ENCODE measurements at regions not wholly inside any gene's neighbourhood (a gene's known extent, or its start where the extent isn't known, plus 50 kb on each side); places are given as distances from the start of the nearest gene placed in this dataset.
"Not testable (repeated sequence)": the region's sequence is repeated elsewhere in the genome, so short reads cannot be mapped to it uniquely, and the experiment has no call there.

- TF ChIP-seq ZSCAN32 (CRISPR knock-in tag; IDR thresholded peaks at IDR 0.05) (peak; percentile 57; the same call in 1 of the 2 replicates), CC2D1A (IDR thresholded peaks at IDR 0.05) (peak; percentile 55; the same call in 1 of the 2 replicates), CREB3L1 (IDR thresholded peaks at IDR 0.05; ENCODE audit: borderline replicate concordance, low read depth) (peak; percentile 61; the same call in 1 of the 2 replicates), VEZF1 (CRISPR knock-in tag; IDR thresholded peaks at IDR 0.05) (peak; percentile 61), MTA3 (IDR thresholded peaks at IDR 0.05; ENCODE audit: borderline replicate concordance) (peak; percentile 96), TEAD1 (CRISPR knock-in tag; IDR thresholded peaks at IDR 0.05) (0 out of 4 replicates have a peak, but pooled peaks of 1 of the 2 experiments have one; percentile 24), KLF1 (tag; IDR thresholded peaks at IDR 0.05) (peak; percentile 85), CTBP1 (IDR thresholded peaks at IDR 0.05; ENCODE audit: borderline replicate concordance) (peak; percentile 46; the same call in 1 of the 2 replicates), PYGO2 (tag; IDR thresholded peaks at IDR 0.05) (peak; percentile 56; the same call in 1 of the 2 replicates), ESRRA (IDR thresholded peaks at IDR 0.05; ENCODE audit: borderline replicate concordance, low read depth) (peak; percentile 50; the same call in 1 of the 2 replicates), TAF7 (tag; IDR thresholded peaks at IDR 0.05) (peak; percentile 74), RAD21 (CRISPR knock-in tag; conservative IDR thresholded peaks at IDR 0.05 in 1 of 2, IDR thresholded peaks at IDR 0.05 in 1 of 2) (peak; percentile 33 to 75; a peak in 3 of 4 replicates), MYC (CRISPR knock-in tag; IDR thresholded peaks at IDR 0.05; ENCODE audit: borderline replicate concordance, low read depth) (peak; percentile 56; the same call in 1 of the 2 replicates), NCOR1 (IDR thresholded peaks at IDR 0.05) (peak; percentile 29; the same call in 1 of the 2 replicates), ZBTB9 (CRISPR knock-in tag; IDR thresholded peaks at IDR 0.05) (0 out of 2 replicates have a peak, but pooled peaks have one; percentile 30), PKNOX1 (IDR thresholded peaks at IDR 0.05) (peak; percentile 88), ZBTB26 (CRISPR knock-in tag; IDR thresholded peaks at IDR 0.05) (0 out of 2 replicates have a peak, but pooled peaks have one; percentile 14), CXXC5 (CRISPR knock-in tag; IDR thresholded peaks at IDR 0.05) (peak; percentile 69)
- not testable (repeated sequence) for TF ChIP-seq MYC (IDR thresholded peaks at IDR 0.05; ENCODE audit: low read depth, low read length)
Observed at GRCh38 chr4:49512641-49513545, 526.8 kb downstream of the CWH43 start (continued).

Data from K562 (cell line).